ENCODE measurements at regions not wholly inside any gene's neighbourhood (a gene's known extent, or its start where the extent isn't known, plus 50 kb on each side); places are given as distances from the start of the nearest gene placed in this dataset.

DNA sequence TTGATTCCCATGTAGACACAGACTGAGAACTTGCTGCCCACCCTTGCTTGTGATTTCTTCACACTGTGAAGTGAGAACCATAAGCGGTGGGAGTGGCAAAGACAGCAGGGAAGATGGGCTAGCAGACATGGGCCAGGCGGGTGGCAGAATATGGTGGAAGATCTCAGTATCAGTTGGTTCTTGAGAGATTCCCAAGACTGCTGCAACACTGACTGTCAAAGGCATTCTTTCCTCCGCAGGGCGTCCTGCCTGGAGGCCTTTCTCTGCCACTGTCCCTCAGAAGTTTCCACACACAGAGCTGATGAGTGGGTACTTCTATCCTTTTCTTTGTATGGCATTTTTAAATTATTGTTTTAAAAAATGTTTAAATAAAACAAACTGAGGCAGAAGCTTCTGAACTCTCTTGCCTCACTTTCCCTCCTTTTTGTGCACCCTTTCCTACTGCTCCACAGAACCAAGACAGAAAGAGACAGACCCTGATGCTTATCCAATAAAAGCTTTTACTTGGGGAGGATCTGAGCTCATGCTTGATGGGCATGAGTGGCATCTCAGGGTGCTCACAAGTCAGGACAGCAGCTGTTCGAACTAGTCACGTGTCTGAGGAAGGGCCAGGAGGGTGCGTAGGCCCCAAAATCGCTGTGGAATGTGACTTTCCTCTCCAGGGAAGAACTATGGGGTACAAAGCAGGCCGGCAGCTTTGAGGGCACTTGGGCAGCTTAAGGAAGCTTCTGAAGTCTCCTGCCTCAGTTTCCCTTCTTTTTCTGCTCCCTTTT lies 104.7 kb upstream of the PCGF5 start:
- Histone ChIP-seq H3K9me3 (ENCODE audit: low read depth, low read length) (no peaks in the 10 kb centered on the region), H3K4me3 (ENCODE audit: insufficient read depth, low read length) (no peak overlapping the region), H3K79me2 (ENCODE audit: insufficient read depth, low read length) (no peaks in the 10 kb centered on the region), H4K20me1 (ENCODE audit: insufficient read depth, low read length) (no peaks in the 10 kb centered on the region), H3K27me3 (ENCODE audit: insufficient read depth, low read length) (peaks cover 3% of the 10 kb centered on the region), H3K36me3 (ENCODE audit: insufficient read depth, low read length) (no peaks in the 10 kb centered on the region), H3K4me1 (ENCODE audit: insufficient read depth, low read length) (no peaks in the 10 kb centered on the region), H3K4me2 (ENCODE audit: insufficient read depth, low read length) (no peak overlapping the region), H2AFZ (ENCODE audit: low read length) (no peak overlapping the region), H3K27ac (ENCODE audit: low read depth, low read length) (no peak overlapping the region)
- TF ChIP-seq, protein P1, sequence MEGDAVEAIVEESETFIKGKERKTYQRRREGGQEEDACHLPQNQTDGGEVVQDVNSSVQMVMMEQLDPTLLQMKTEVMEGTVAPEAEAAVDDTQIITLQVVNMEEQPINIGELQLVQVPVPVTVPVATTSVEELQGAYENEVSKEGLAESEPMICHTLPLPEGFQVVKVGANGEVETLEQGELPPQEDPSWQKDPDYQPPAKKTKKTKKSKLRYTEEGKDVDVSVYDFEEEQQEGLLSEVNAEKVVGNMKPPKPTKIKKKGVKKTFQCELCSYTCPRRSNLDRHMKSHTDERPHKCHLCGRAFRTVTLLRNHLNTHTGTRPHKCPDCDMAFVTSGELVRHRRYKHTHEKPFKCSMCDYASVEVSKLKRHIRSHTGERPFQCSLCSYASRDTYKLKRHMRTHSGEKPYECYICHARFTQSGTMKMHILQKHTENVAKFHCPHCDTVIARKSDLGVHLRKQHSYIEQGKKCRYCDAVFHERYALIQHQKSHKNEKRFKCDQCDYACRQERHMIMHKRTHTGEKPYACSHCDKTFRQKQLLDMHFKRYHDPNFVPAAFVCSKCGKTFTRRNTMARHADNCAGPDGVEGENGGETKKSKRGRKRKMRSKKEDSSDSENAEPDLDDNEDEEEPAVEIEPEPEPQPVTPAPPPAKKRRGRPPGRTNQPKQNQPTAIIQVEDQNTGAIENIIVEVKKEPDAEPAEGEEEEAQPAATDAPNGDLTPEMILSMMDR (IDR thresholded peaks at IDR 0.05; ENCODE audit: extremely low read depth, low read depth, low read length): no peak
- no peak for DNase-seq (ENCODE audit: insufficient read length, low spot score, missing footprints)

DNA sequence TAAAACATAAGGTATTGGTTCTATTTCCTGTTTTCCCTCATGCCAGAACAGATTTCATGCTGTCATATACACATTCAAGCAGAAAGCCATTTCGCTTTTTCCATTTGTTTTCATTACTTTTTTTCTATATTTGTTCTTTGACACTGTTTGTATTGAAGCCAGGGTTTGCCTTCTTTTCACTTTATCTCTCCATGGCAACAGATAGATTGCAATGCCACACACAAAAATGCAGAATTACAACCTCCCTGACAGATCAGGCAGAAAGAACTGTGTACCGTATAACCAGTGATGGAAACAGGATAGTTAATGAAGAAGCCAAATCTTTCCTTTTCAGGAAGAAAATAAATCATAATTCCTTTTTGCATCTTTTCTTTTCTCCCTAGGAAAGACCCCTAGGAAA lies 103.0 kb upstream of the PCGF5 start:
- Histone ChIP-seq H3K27me3 (ENCODE audit: insufficient read depth, low read length) (peaks cover 5% of the 10 kb centered on the region), H3K27ac (ENCODE audit: low read depth, low read length) (no peak overlapping the region), H3K9me3 (ENCODE audit: low read depth, low read length) (no peaks in the 10 kb centered on the region), H4K20me1 (ENCODE audit: insufficient read depth, low read length) (no peaks in the 10 kb centered on the region), H3K36me3 (ENCODE audit: insufficient read depth, low read length) (no peaks in the 10 kb centered on the region), H3K4me1 (ENCODE audit: insufficient read depth, low read length) (no peaks in the 10 kb centered on the region), H3K79me2 (ENCODE audit: insufficient read depth, low read length) (no peaks in the 10 kb centered on the region), H2AFZ (ENCODE audit: low read length) (no peak overlapping the region), H3K4me2 (ENCODE audit: insufficient read depth, low read length) (no peak overlapping the region), H3K4me3 (ENCODE audit: insufficient read depth, low read length) (no peak overlapping the region)
- TF ChIP-seq, protein P1 (IDR thresholded peaks at IDR 0.05; ENCODE audit: extremely low read depth, low read depth, low read length): no peak
- no peak for DNase-seq (ENCODE audit: insufficient read length, low spot score, missing footprints)

DNA sequence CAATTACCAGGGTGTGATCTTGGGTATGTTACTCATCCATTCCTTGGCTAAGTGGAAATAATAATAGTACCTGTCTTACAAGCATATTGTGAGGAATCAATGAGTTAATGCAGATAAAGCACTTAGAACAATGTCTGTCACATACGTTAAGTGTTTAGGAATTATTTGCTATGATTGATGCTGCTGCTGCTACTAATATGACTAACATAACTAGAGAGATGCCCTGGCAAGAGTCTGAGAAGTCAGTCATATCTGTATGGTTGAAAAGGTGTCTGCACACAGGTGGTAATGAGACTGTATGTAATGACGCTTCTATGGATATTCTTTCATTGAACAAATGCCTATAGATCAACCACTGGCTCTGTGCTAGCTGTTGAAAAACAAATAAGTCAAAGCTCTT lies 100.1 kb upstream of the PCGF5 start:
- no peaks in the 10 kb centered on the region for H3K4me1 ChIP-seq (ENCODE audit: insufficient read depth, low read length)
- DNase-seq (ENCODE audit: insufficient read length, low spot score, missing footprints): no peak
- TF ChIP-seq, protein P1 (IDR thresholded peaks at IDR 0.05; ENCODE audit: extremely low read depth, low read depth, low read length): no peak

DNA sequence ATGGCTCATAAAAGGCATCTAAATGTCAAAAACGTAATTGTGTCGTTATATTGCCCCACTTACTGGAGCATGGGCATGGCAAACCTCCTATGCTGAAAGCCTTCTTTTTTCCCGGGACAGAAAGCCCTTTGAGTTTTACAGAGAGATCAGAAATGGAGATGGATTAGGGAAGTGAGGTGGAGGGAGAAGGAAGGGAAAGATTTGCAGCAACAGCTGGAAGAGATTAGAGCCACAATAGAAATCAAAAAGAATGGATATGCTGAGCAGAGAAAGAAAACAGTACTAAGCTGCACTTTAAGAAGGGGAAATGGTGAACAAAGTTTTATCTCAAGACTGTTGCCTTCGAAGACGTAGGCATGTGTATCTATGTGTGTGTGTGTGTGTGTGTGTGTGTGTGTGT lies 97.2 kb upstream of the PCGF5 start:
- H2AFZ ChIP-seq (ENCODE audit: low read length): no peak overlapping the region
- no peak for DNase-seq (ENCODE audit: insufficient read length, low spot score, missing footprints)
- H3K4me2 ChIP-seq (ENCODE audit: insufficient read depth, low read length): no peak overlapping the region
- H3K27ac ChIP-seq (ENCODE audit: low read depth, low read length): no peak overlapping the region
- TF ChIP-seq, protein P1 (IDR thresholded peaks at IDR 0.05; ENCODE audit: extremely low read depth, low read depth, low read length): no peak
- peaks cover 12% of the 10 kb centered on the region for H3K27me3 ChIP-seq (ENCODE audit: insufficient read depth, low read length)
- H3K4me3 ChIP-seq (ENCODE audit: insufficient read depth, low read length): no peak overlapping the region
- H3K9me3 ChIP-seq (ENCODE audit: low read depth, low read length): no peaks in the 10 kb centered on the region
- no peaks in the 10 kb centered on the region for H3K79me2 ChIP-seq (ENCODE audit: insufficient read depth, low read length)
- no peaks in the 10 kb centered on the region for H3K4me1 ChIP-seq (ENCODE audit: insufficient read depth, low read length)
- no peaks in the 10 kb centered on the region for H3K36me3 ChIP-seq (ENCODE audit: insufficient read depth, low read length)
- H4K20me1 ChIP-seq (ENCODE audit: insufficient read depth, low read length): no peaks in the 10 kb centered on the region

More for the DNA sequence above, 100.1 kb upstream of the PCGF5 start:
- peaks cover 12% of the 10 kb centered on the region for H3K27me3 ChIP-seq (ENCODE audit: insufficient read depth, low read length)
- no peaks in the 10 kb centered on the region for H3K36me3 ChIP-seq (ENCODE audit: insufficient read depth, low read length)
- H2AFZ ChIP-seq (ENCODE audit: low read length): no peak overlapping the region
- H4K20me1 ChIP-seq (ENCODE audit: insufficient read depth, low read length): no peaks in the 10 kb centered on the region
- no peaks in the 10 kb centered on the region for H3K9me3 ChIP-seq (ENCODE audit: low read depth, low read length)
- no peak overlapping the region for H3K4me3 ChIP-seq (ENCODE audit: insufficient read depth, low read length)
- no peak overlapping the region for H3K27ac ChIP-seq (ENCODE audit: low read depth, low read length)
- H3K4me2 ChIP-seq (ENCODE audit: insufficient read depth, low read length): no peak overlapping the region
- H3K79me2 ChIP-seq (ENCODE audit: insufficient read depth, low read length): no peaks in the 10 kb centered on the region

Data from osteoblast (primary cell).